Medulla oblongata (tissue), 1 donor: ENCODE measurements at regions not wholly inside any gene's neighbourhood (a gene's known extent, or its start where the extent isn't known, plus 50 kb on each side); places are given as distances from the start of the nearest gene placed in this dataset.
A peak's percentile ranks its signal among the peaks of the same experiment; 100 is the strongest.

Experiments
- DNase-seq: peaks from one replicate; pipeline ENCODE4 v3.0.0-alpha.2; 2015; ENCODE audit errors: extremely low spot score

GRCh38 chr4:97215409-97215941 lies 927.8 kb downstream of the STPG2 start:
- peak; percentile 8 for DNase-seq

- no peak for DNase-seq
Measured at GRCh38 chr4:97216046-97216445, 927.2 kb downstream of the STPG2 start.

- no peak for DNase-seq
Measured at GRCh38 chr4:97235521-97235920, 907.8 kb downstream of the STPG2 start.

DNA sequence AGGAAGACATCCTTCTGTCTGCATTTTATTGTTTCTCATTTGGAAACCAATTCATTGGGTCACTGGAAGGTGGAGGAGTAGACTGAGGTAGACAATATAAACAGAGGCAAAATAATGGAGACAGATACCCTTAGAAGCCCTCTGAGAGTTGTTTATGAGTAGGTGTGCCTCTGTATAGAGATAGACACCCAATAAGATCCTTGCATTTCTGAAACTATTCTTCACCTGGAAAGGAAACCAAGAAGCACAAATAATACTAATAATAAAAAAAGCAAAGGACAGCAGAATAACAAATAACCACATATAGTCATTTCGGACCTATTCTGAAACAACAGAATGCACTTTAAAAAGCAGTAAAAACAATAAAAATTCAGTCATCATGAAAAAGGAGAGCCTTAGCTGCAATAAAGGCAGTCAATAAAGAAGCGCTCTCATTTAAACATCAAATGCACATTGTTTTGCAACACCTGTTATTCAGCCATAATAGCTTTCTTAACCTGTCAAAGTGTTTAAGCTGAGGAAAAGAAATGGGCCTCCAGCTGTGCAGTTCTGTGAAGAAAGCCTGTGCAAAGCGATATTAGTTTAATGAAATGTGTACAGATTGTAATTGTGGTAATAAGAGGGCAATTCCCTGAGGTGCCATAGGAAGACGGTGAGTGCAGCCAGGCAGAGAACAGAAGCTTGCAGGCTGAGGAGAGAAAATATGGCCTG lies 904.2 kb downstream of the STPG2 start:
- DNase-seq = no peak

DNA sequence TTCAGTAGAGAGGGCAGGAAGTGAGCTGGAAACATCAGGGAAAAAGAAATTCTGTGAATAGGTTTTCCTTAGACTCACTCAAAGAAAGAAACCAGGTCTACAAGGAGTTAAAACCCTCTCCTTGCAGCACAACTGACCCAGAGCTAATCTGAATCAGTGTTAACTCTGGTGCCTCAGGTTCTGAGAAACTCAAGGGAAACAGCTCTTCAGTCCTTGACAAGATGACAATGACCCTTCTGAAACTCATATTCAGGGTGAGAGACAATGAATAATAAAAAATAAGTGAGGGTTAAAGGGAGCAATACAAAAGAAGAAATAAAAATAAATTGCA lies 903.6 kb downstream of the STPG2 start:
- DNase-seq = no peak

DNA sequence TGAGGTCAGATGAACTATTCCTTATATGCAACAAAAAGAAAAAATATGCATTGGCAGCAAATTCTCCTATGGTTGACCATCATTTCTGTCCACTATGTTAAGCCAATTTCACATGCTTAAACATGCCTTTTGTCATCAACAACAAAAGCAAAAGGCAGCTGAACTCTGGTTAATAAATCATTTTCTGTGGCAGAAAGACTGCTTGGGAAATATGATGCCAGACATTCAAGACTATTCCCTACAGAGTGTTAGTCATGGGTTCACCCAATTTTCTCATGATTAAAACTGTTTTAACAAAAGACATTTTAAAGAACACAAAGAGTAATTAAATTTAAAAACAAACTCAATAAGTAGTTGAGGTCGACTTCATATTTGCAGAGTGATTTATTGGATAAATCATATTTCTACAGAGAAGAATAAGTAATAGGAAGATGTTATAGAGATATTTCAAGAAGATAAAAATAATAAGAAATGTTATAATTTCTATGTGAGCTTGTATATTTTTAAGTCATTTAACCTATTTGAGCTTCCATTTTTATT lies 890.6 kb downstream of the STPG2 start:
- DNase-seq = no peak

DNA sequence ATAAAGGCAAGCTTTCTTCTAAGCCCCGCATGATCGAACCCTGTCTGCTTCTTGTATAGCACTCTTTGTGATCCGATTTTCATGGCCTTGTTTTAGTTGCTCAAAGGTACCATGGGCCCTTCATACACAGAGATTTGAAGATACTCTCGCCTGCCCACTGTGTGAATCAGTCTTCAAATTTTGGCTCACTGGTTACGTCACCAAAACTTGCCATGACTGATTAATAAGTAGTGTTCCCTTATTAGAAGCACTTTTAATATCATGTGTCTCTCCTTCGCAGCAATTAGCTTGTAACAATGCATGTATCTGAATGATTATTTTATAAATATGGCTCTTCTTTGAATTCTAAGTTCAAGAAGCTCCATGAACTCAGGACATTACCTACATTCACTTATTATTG lies 880.5 kb downstream of the STPG2 start:
- no peak for DNase-seq

DNA sequence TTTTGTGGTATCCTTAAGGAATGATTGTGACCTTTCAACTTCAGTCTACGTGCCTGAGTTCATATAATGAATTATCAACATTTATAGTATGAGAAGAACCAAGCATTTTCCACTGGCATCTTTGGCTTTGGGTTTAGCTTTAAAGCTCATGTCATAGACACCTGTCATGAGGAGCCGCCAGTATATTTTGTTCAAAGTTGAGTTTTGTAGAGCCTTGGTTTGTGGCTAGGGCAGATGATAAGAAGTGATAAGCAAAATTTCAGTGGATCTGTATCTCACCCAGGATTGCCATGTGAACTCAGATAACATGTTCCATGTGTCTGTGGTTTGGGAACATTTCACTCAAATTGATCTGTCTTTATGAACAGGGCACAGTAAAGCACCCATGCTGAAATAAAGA lies 873.2 kb downstream of the STPG2 start:
- no peak for DNase-seq

DNA sequence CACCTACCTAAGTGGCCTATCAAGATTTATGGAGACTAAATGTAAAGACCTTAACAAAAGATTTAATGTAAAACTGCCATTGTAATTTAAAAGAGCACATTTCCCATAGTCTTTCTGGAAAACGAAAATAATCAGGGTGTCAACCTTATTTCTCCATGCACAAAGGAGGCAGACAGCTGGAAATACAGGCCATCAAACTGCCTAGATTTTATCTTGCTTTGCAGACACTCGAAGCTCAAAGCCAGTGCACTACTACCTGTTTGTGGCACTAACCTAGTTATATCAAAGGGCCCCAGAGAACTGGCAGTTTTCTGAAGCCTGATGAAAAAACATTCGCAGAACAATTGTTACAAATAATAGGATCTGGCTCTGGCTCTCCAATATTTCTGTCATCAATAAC lies 863.9 kb downstream of the STPG2 start:
- DNase-seq = no peak

- DNase-seq = no peak
Measured at GRCh38 chr4:97300561-97300960, 842.7 kb downstream of the STPG2 start.

DNA sequence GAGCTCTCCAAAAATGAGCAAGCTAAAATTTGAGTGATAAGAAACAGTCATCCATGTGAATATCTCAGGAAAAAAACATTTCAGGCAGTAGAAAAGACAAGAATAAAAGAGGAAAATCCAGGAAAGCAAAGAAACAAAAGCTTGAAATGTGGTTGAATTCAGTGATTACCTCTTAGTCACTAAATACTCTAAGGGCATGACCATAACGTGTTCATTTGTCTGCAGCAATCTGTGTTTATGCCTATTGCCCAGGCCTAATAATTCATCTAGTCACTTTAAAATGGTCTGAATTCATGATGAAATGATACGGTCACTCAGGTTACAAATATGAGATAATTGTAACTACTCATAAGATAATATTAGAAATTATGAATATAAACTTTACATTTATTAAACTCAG lies 837.9 kb downstream of the STPG2 start:
- no peak for DNase-seq

GRCh38 chr4:97309121-97309520 lies 834.2 kb downstream of the STPG2 start:
- no peak for DNase-seq

- DNase-seq = no peak
Measured at GRCh38 chr4:97317201-97317600, 826.1 kb downstream of the STPG2 start.

DNA sequence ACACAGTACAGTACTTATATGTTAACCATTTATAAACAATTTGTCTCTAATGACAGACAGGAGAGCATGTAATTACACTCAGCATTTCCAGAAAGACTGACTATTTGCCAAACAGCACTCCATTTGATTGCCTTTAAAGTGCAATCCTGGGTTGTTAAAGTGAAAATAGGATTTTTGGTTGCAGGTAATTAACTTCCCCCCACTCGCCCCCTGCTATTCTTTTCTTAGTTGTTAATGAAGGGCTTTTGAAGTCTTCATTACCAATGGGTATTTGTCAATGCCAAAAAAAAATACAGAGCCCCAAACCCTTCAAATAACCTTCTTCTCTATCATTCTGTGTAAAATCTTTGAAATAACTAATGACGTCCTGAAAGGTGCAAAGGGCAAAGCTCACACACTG lies 825.6 kb downstream of the STPG2 start:
- no peak for DNase-seq

DNA sequence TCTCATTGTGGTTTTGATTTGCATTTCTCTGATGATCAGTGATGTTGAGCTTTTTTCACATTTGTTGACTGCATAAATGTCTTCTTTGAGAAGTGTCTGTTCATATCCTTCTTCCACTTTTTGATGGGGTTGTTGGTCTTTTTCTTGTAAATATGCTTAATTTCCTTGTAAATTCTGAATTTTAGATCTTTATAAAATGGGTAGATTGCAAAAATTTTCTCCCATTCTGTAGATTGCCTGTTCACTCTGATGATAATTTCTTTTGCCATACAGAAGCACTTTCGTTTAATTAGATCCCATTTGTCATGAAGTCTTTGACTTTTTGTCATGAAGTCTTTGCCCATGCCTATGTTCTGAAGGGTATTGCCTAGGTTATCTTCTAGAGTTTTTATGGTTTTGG lies 817.5 kb downstream of the STPG2 start:
- peak; percentile 54 for DNase-seq

GRCh38 chr4:97330917-97331316 lies 812.4 kb downstream of the STPG2 start:
- no peak for DNase-seq

DNA sequence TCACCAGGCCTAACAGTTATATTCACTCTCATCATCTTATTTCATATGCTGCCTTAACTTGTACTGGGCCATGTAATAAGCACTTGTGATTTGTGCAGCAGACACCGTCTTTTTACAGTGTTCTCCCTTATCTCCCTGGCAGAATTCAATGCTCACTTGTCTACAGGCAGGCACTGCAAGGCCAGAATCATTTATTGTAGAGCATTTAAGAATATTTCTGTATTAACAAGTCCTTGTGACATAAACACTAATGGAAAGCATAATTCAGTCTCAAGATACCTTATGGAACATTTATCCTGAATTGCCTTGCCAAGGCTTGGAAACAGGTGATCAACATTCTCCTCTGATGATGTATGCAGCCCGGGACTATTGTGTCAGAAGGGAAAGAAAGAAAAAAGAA lies 808.9 kb downstream of the STPG2 start:
- no peak for DNase-seq

DNA sequence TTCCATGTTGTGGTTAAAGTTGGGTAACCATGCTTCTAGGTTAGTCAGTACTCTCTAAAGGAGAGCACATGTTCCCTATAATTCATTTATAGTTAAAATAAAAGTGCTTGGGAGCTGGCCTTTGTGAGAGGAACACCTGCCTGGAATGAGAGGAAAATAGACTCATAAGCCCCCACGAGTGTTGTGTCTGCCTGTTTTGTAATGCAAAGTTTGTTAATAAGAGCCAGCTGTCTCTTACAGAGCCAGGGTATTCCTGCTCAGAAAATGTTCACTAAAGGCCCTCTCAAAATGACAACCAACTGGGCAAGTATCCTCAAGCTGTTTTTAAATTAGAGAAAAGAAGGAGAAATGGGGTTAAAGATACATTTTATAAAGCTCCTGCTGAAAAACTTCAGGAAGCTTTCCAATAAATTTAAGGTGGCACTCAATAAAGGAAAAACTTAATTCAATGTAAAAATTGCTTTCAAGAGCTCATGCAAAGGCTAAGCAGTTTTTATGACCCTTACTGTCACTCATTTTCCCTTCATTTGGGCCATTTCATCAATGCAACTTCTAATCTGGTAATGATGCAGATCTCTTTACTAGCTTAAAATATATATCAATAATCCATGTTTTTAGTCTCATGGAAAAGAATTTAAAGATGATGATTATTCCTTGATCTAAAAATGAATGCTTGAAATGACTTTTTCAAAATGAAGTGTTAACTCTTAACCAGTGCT lies 793.6 kb downstream of the STPG2 start:
- DNase-seq = no peak

DNA sequence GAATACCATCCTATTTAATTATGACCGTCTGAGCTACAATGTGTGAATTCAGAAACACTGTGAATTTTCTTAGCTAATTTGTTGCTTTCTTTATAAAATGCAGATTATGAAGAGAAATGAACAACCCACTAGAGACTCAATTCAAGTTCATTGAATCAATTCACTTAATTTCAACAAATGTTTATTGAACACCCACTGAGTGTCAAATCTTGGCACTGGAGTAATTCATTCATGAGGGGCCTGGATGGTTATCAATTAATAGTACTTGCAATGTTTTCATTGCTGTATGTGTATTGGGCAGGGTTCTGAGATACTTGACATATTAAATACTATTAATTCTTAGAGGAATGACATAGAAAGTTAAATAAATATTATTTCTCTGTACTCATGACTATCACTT lies 789.4 kb downstream of the STPG2 start:
- DNase-seq = no peak

DNA sequence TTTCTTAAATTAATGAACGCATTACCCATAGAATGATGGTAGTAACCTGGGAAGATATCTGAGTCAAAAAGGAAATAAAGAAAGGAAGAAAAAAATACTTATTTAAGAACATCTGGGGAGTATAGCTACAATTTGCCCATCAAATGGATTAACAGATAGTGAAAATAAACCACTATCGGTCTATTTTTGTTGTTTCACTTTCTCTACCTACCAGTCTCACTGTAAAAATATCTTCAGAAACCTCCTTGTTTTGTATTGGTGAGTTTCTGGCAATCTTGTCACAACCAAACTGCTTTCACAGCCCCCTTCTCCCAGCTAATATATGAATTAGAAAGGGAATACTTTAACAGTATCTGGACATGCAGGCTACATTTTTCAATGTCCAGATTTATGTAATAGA lies 783.5 kb downstream of the STPG2 start:
- no peak for DNase-seq

DNA sequence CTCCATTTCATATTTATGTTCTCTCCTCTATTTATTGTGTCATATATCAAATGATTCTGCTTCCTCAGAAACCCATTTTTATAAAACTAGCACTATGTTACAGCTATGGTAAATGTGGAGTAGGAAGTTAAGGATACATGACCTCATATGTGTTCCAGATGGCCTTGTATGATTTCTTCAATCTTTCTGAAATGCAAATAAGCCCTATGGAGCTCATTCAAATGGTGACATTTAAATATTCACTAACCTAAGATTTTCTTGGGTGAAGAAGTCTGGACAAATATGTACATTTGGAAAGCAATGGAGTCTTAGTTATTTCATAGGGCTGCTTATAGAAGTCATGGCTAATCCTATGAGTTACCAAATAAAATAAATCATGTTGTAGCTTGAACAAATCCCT lies 782.5 kb downstream of the STPG2 start:
- no peak for DNase-seq

DNA sequence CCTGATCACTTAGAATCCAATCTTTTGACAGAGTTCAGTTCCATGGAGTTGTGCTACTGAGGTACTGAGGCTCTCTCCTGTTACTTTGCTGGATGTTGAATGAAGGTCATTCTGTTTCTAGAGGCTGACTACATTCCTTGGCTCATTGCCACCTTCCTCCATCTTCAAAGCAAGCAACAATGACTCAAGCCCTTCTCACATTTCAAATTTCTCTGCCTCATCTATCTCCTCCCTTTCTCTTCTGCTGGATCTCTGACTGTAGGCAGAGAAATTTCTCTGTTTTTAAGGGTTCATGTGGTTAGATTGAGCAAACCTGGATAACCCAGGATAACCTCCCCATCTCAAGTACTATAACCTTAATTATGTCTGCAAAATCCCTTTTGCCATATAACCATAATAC lies 775.4 kb downstream of the STPG2 start:
- no peak for DNase-seq

DNA sequence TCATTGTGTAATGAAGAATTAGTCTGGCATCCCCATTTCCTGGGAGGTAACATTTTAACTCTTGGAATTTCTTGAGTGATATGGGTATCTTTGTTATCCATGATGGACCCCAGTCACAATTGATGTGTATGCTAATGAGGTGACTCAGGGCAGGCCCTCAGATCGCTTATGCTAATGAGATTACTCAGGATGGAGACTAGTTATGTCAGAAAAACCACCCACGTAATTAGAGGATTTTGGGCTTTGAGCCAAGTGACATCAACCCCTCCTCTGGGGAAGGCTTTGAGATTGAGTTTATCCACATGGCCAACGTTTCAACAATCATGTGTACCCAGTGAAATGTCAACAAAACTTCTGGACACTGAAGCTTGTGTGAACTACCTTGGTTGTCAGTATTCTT lies 772.7 kb downstream of the STPG2 start:
- no peak for DNase-seq
